B cell (primary cell): ENCODE measurements at regions not wholly inside any gene's neighbourhood (a gene's known extent, or its start where the extent isn't known, plus 50 kb on each side); places are given as distances from the start of the nearest gene placed in this dataset.
"Not testable (repeated sequence)": the region's sequence is repeated elsewhere in the genome, so short reads cannot be mapped to it uniquely, and the experiment has no call there.

Source experiments
- ATAC-seq: fragments of 200-7000 bp; cut with Tn5 transposase; one replicate; pipeline ENCODE4 v1.10.0; 2021; ENCODE audit warnings: low read depth, mild to moderate bottlenecking, moderate number of reproducible peaks, moderate library complexity
- CTCF ChIA-PET: fragments of 350-600 bp; sonication (Branson Sonifier 250); formaldehyde crosslinking; loops from one replicate; lab custom pipeline; 2021; ENCODE audit warnings: antibody characterized with exemption, inconsistent platforms; lab: Charles Lee
- POLR2A ChIA-PET: fragments of 350-600 bp; sonication (Branson Sonifier 250); formaldehyde crosslinking; loops from one replicate; lab custom pipeline; 2021; ENCODE audit warnings: antibody characterized with exemption; lab: Charles Lee
- DNase-seq: peaks from one replicate; pipeline ENCODE4 v3.0.0; 2013
- H2AFZ ChIP-seq: 2 replicates; pipeline ENCODE4 v1.6.1; 2012; ENCODE audit warnings: mild to moderate bottlenecking, low read depth, low read length; ENCODE audit not compliant: insufficient read depth, poor library complexity, severe bottlenecking
- H3K27ac ChIP-seq, 2 donors: 1 replicate in 1 of 2; 2 replicates in 1 of 2; pipeline ENCODE4 v1.5.1; 2012 to 2013; ENCODE audit warnings: low read length in 2 of 2, mild to moderate bottlenecking in 2 of 2, moderate library complexity in 1 of 2
- H3K27me3 ChIP-seq, 4 experiments: fragments of 200-600 bp in 1 of 4; sonication (generic) in 1 of 4; replicated peaks in 1 of 4; 1 replicate in 2 of 4; 2 replicates in 2 of 4; pipeline versions ENCODE4 v1.6.1 to v1.7.0; 2013 to 2016; ENCODE audit warnings: low read length in 3 of 4, mild to moderate bottlenecking in 2 of 4, mixed read lengths in 1 of 4, moderate library complexity in 1 of 4; ENCODE audit not compliant: insufficient read depth in 4 of 4, control insufficient read depth in 3 of 4; ENCODE audit errors: control extremely low read depth in 1 of 4
- H3K36me3 ChIP-seq, 2 experiments: replicated peaks in 1 of 2; 1 replicate in 1 of 2; 2 replicates in 1 of 2; pipeline versions ENCODE4 v1.6.1 to v1.7.1; 2013; ENCODE audit warnings: low read length in 1 of 2; ENCODE audit not compliant: insufficient read depth in 2 of 2, control insufficient read depth in 1 of 2; ENCODE audit errors: control extremely low read depth in 1 of 2, extremely low read depth in 1 of 2
- H3K4me1 ChIP-seq, 2 donors: fragments of 200-600 bp in 1 of 2; sonication (generic) in 1 of 2; 1 replicate in 1 of 2; 2 replicates in 1 of 2; pipeline versions ENCODE4 v1.5.1 to v1.6.1; 2013 to 2017; ENCODE audit warnings: low read length in 2 of 2; ENCODE audit not compliant: control insufficient read depth in 2 of 2, insufficient read depth in 2 of 2
- H3K4me2 ChIP-seq: replicated peaks from 2 replicates; pipeline ENCODE3; 2012; ENCODE audit warnings: mild to moderate bottlenecking, low read depth, low read length; ENCODE audit not compliant: poor library complexity, severe bottlenecking
- H3K4me3 ChIP-seq, 5 experiments: fragments of 200-600 bp in 1 of 5; sonication (generic) in 1 of 5; 1 replicate in 3 of 5; 2 replicates in 2 of 5; pipeline versions ENCODE4 v1.5.1 to v1.7.0; 2011 to 2016; ENCODE audit warnings: low read length in 4 of 5, mild to moderate bottlenecking in 4 of 5, low read depth in 2 of 5, control low read depth in 1 of 5, moderate library complexity in 1 of 5; ENCODE audit not compliant: insufficient read depth in 1 of 5; ENCODE audit errors: control extremely low read depth in 1 of 5, extremely low read depth in 1 of 5
- H3K79me2 ChIP-seq: fragments of 200-600 bp; sonication (generic); one replicate; pipeline ENCODE4 v1.6.0; 2016; ENCODE audit warnings: low read length; ENCODE audit not compliant: control insufficient read depth, insufficient read depth
- H3K9ac ChIP-seq: fragments of 200-600 bp; sonication (generic); 2 replicates; pipeline ENCODE4 v1.6.1; 2017; ENCODE audit warnings: mild to moderate bottlenecking, low read length, moderate library complexity
- H3K9me3 ChIP-seq, 3 donors: one replicate each; pipeline versions ENCODE4 v1.6.1 to v1.7.1; 2013; ENCODE audit warnings: low read length in 2 of 3; ENCODE audit not compliant: control insufficient read depth in 2 of 3, insufficient read depth in 1 of 3; ENCODE audit errors: control extremely low read depth in 1 of 3
- H4K20me1 ChIP-seq: 2 replicates; pipeline ENCODE4 v1.6.0; 2012; ENCODE audit warnings: mild to moderate bottlenecking, low read length; ENCODE audit not compliant: insufficient read depth, control insufficient read depth, poor library complexity, severe bottlenecking
- H3K27ac Mint-ChIP-seq: one replicate; pipeline ENCODE4 v1.8.0; 2021; ENCODE audit warnings: mixed read lengths
- H3K27me3 Mint-ChIP-seq: one replicate; pipeline ENCODE4 v1.8.0; 2021; ENCODE audit warnings: mixed read lengths
- H3K4me1 Mint-ChIP-seq: one replicate; pipeline ENCODE4 v1.8.0; 2021; ENCODE audit warnings: mixed read lengths
- H3K4me3 Mint-ChIP-seq: one replicate; pipeline ENCODE4 v1.8.0; 2021; ENCODE audit warnings: mixed read lengths
- H3K9me3 Mint-ChIP-seq: one replicate; pipeline ENCODE4 v1.8.0; 2022; ENCODE audit warnings: mixed read lengths; ENCODE audit not compliant: insufficient read depth
- CTCF ChIP-seq: fragments of 200-600 bp; IDR thresholded peaks from one replicate; pipeline ENCODE4 v1.8.0; 2022; ENCODE audit warnings: antibody characterized with exemption, mild to moderate bottlenecking
- EZH2 ChIP-seq: IDR thresholded peaks from 2 replicates; pipeline ENCODE4 v1.6.1; 2012; ENCODE audit warnings: borderline replicate concordance, low read depth, mild to moderate bottlenecking, moderate library complexity, low read length; ENCODE audit not compliant: insufficient read depth, poor library complexity, severe bottlenecking
- WGBS: methylation state at CpG from one replicate; pipeline ENCODE4 v1.1.5; 2013; ENCODE audit warnings: missing lambda C conversion rate; ENCODE audit not compliant: insufficient coverage; 5-methylcytosine and 5-hydroxymethylcytosine counted together
- intact Hi-C: fragments of 100-400 bp; cut with micrococcal nuclease; formaldehyde crosslinking; loops from one replicate; pipeline ENCODE4 v1.10.0; 2022

GRCh38 chr4:138341739-138342415, 99.7 kb upstream of the SLC7A11 start:
- Histone ChIP-seq H3K27ac (no peak overlapping the region), H3K9ac (no peak overlapping the region), H2AFZ (no peak overlapping the region), H3K4me1 (peaks cover 0 to 7% of the 10 kb centered on the region in 2 donors), H3K9me3 (no peaks in the 10 kb centered on the region), H3K27me3 (no peaks in the 10 kb centered on the region), H3K4me3 (no peak overlapping the region), H4K20me1 (no peaks in the 10 kb centered on the region), H3K4me2 (no peak overlapping the region), H3K79me2 (no peaks in the 10 kb centered on the region), H3K36me3 (no peaks in the 10 kb centered on the region)
- peak; percentile 44 for DNase-seq
- Mint-ChIP-seq H3K27ac (no peak overlapping the region), H3K9me3 (no peaks in the 10 kb centered on the region), H3K27me3 (no peaks in the 10 kb centered on the region), H3K4me3 (no peak overlapping the region), H3K4me1 (peaks cover 13% of the 10 kb centered on the region)
- intact Hi-C loops, result no loop called here
- ChIA-PET POLR2A (no interaction called here), CTCF (no interaction called here)
- TF ChIP-seq CTCF, result no peak
- TF ChIP-seq EZH2, result no peak
- WGBS, result 67% methylated on average over 2 of the region's 3 CpGs
- peak; percentile 45 for ATAC-seq

- Mint-ChIP-seq H3K4me3 (no peak overlapping the region), H3K9me3 (peaks cover 3% of the 10 kb centered on the region), H3K27ac (no peak overlapping the region), H3K4me1 (peaks cover 8% of the 10 kb centered on the region), H3K27me3 (no peaks in the 10 kb centered on the region)
- DNase-seq (no peak), ATAC-seq (no peak)
- H3K9me3 ChIP-seq, result no peaks in the 10 kb centered on the region
- no peaks in the 10 kb centered on the region for H3K79me2 ChIP-seq
- ChIA-PET POLR2A (no interaction called here), CTCF (no interaction called here)
- H3K9ac ChIP-seq, result no peak overlapping the region
- H3K4me1 ChIP-seq, result peaks cover 0 to 7% of the 10 kb centered on the region in 2 donors
- H3K36me3 ChIP-seq, result no peaks in the 10 kb centered on the region
- no peak for TF ChIP-seq CTCF
- no peak for TF ChIP-seq EZH2
- H3K4me3 ChIP-seq, result no peak overlapping the region
- H3K27ac ChIP-seq, result no peak overlapping the region
- no peaks in the 10 kb centered on the region for H4K20me1 ChIP-seq
- H2AFZ ChIP-seq, result no peak overlapping the region
- no CpG with 5 or more reads among the region's 2 CpGs for WGBS
- no peaks in the 10 kb centered on the region for H3K27me3 ChIP-seq
- H3K4me2 ChIP-seq, result no peak overlapping the region
- intact Hi-C loops, result no loop called here
Observed at GRCh38 chr4:138338840-138339239, 96.7 kb upstream of the SLC7A11 start.

GRCh38 chr4:138338222-138338621, 96.1 kb upstream of the SLC7A11 start:
- H2AFZ ChIP-seq, H3K27me3 ChIP-seq, H3K4me1 Mint-ChIP-seq, H4K20me1 ChIP-seq, H3K9me3 Mint-ChIP-seq, H3K79me2 ChIP-seq, H3K4me2 ChIP-seq, intact Hi-C loops, H3K27me3 Mint-ChIP-seq, POLR2A ChIA-PET, H3K27ac Mint-ChIP-seq, H3K27ac ChIP-seq, H3K9me3 ChIP-seq, H3K9ac ChIP-seq, H3K4me3 Mint-ChIP-seq, CTCF ChIA-PET, ATAC-seq, H3K36me3 ChIP-seq, DNase-seq, H3K4me3 ChIP-seq, H3K4me1 ChIP-seq: not testable (repeated sequence)
- WGBS, result 100% methylated on average over 4 of the region's 6 CpGs
